PC-3 (cell line): ENCODE measurements at regions not wholly inside any gene's neighbourhood (a gene's known extent, or its start where the extent isn't known, plus 50 kb on each side); places are given as distances from the start of the nearest gene placed in this dataset.
"Not testable (repeated sequence)": the region's sequence is repeated elsewhere in the genome, so short reads cannot be mapped to it uniquely, and the experiment has no call there.

Experiments
- ATAC-seq: fragments of 200-7000 bp; cut with Tn5 transposase; 2 replicates; pipeline ENCODE4 v1.9.1; 2020; ENCODE audit warnings: mild to moderate bottlenecking, moderate library complexity
- BruUV-seq: library from RNA; stranded (reverse); fragments of 400-500 nt; replicated peaks from 2 replicates; lab custom pipeline; 2021; lab: Mats Ljungman, UMichigan
- CTCF ChIA-PET: fragments of 300-600 bp; sonication (Branson Sonifier 250); formaldehyde crosslinking; loops from one replicate; lab custom pipeline; 2022; ENCODE audit warnings: antibody characterized with exemption; lab: Charles Lee
- POLR2A ChIA-PET: fragments of 300-600 bp; sonication (Branson Sonifier 250); formaldehyde crosslinking; loops from one replicate; lab custom pipeline; 2022; ENCODE audit warnings: antibody characterized with exemption; ENCODE audit not compliant: unreplicated experiment; lab: Charles Lee
- DNase-seq: peaks from one replicate; pipeline ENCODE4 v3.0.0-alpha.2; 2015
- H2AFZ ChIP-seq: fragments of 300-600 bp; sonication (generic); 2 replicates; pipeline ENCODE4 v1.6.0; 2016; ENCODE audit warnings: antibody characterized with exemption, low read length
- H3F3A ChIP-seq: fragments of 300-600 bp; sonication (generic); one replicate; pipeline ENCODE4 v1.6.0; 2017; ENCODE audit warnings: antibody characterized with exemption, low read length, control low read depth, mild to moderate bottlenecking; ENCODE audit not compliant: unreplicated experiment
- H3K27ac ChIP-seq: fragments of 300-600 bp; sonication (generic); 2 replicates; pipeline ENCODE4 v1.5.1; 2016; ENCODE audit warnings: mild to moderate bottlenecking, low read length
- H3K27me3 ChIP-seq: fragments of 300-600 bp; sonication (generic); 2 replicates; pipeline ENCODE4 v1.6.1; 2016; ENCODE audit warnings: low read length, mixed read lengths
- H3K36me3 ChIP-seq: fragments of 300-600 bp; sonication (generic); 2 replicates; pipeline ENCODE4 v1.6.1; 2016; ENCODE audit warnings: low read depth, mixed run types, low read length, mixed read lengths
- H3K4me1 ChIP-seq: fragments of 300-600 bp; sonication (generic); 2 replicates; pipeline ENCODE4 v1.5.1; 2016; ENCODE audit warnings: low read length; ENCODE audit not compliant: insufficient read depth
- H3K4me2 ChIP-seq: fragments of 300-600 bp; sonication (generic); 2 replicates; pipeline ENCODE4 v1.6.0; 2016; ENCODE audit warnings: low read length
- H3K4me3 ChIP-seq: fragments of 300-600 bp; sonication (generic); 2 replicates; pipeline ENCODE4 v1.5.1; 2016; ENCODE audit warnings: mild to moderate bottlenecking, low read length, mixed read lengths
- H3K79me2 ChIP-seq: fragments of 300-600 bp; sonication (generic); 2 replicates; pipeline ENCODE4 v1.6.1; 2017; ENCODE audit warnings: low read length, mixed read lengths
- H3K9ac ChIP-seq: fragments of 300-600 bp; sonication (generic); 2 replicates; pipeline ENCODE4 v1.6.0; 2016; ENCODE audit warnings: mild to moderate bottlenecking, low read length
- H3K9me2 ChIP-seq: fragments of 300-600 bp; sonication (generic); replicated peaks from 2 replicates; pipeline ENCODE4 v1.6.1; 2016; ENCODE audit warnings: mixed run types, low read length, mixed read lengths
- H3K9me3 ChIP-seq: fragments of 300-600 bp; sonication (generic); 2 replicates; pipeline ENCODE4 v1.6.1; 2016; ENCODE audit warnings: low read length, mixed read lengths
- H4K20me1 ChIP-seq: fragments of 300-600 bp; sonication (generic); 2 replicates; pipeline ENCODE4 v1.6.1; 2016; ENCODE audit warnings: low read length, mixed read lengths
- CTCF ChIP-seq: fragments of 300-600 bp; sonication (generic); conservative IDR thresholded peaks from 2 replicates; pipeline ENCODE4 v1.5.1; 2017; ENCODE audit warnings: antibody characterized with exemption, low read depth, mild to moderate bottlenecking, low read length
- EZH2 ChIP-seq: fragments of 300-600 bp; sonication (generic); IDR thresholded peaks from one replicate; pipeline ENCODE4 v1.6.1; 2017; ENCODE audit warnings: antibody characterized with exemption, mild to moderate bottlenecking, low read length; ENCODE audit not compliant: unreplicated experiment
- EZH2phosphoT487 ChIP-seq: fragments of 300-600 bp; sonication (generic); IDR thresholded peaks from 2 replicates; pipeline ENCODE4 v1.6.1; 2018; ENCODE audit warnings: mild to moderate bottlenecking, antibody characterized with exemption, low read length, borderline replicate concordance
- intact Hi-C: fragments of 100-400 bp; cut with micrococcal nuclease; formaldehyde crosslinking; loops from 2 replicates; pipeline ENCODE4 v1.9.0; 2023

- CTCF ChIA-PET, H3F3A ChIP-seq: not testable (repeated sequence)
These were observed 83.9 kb downstream of the GEMIN8 start for GRCh38 chrX:13945787-13946186.

GRCh38 chrX:13940671-13941070 lies 89.0 kb downstream of the GEMIN8 start:
- BruUV-seq, result no TSS peak
- ATAC-seq, result no peak
- CTCF ChIA-PET, result no interaction called here

More at GRCh38 chrX:13945787-13946186, 83.9 kb downstream of the GEMIN8 start:
- H2AFZ ChIP-seq, H3K36me3 ChIP-seq, POLR2A ChIA-PET, ATAC-seq, H3K4me2 ChIP-seq, BruUV-seq, intact Hi-C loops, H3K79me2 ChIP-seq, H3K4me1 ChIP-seq, H3K9me3 ChIP-seq, H3K9me2 ChIP-seq, H3K9ac ChIP-seq, H3K27me3 ChIP-seq, H4K20me1 ChIP-seq, DNase-seq, H3K27ac ChIP-seq, H3K4me3 ChIP-seq: not testable (repeated sequence)

GRCh38 chrX:13939741-13940597 lies 89.7 kb downstream of the GEMIN8 start:
- POLR2A ChIA-PET, result no interaction called here
- BruUV-seq, result no TSS peak
- no peaks in the 10 kb centered on the region for H3K9me3 ChIP-seq
- no peak overlapping the region for H3K27ac ChIP-seq
- H3K9ac ChIP-seq, result no peak overlapping the region
- no peak for DNase-seq
- H3K4me2 ChIP-seq, result no peak overlapping the region
- H4K20me1 ChIP-seq, result no peaks in the 10 kb centered on the region
- peaks cover 11% of the 10 kb centered on the region; the same call in 1 of the 2 replicates for H3K27me3 ChIP-seq
- no peaks in the 10 kb centered on the region for H3K4me1 ChIP-seq
- no peaks in the 10 kb centered on the region for H3F3A ChIP-seq
- CTCF ChIA-PET, result no interaction called here
- H3K4me3 ChIP-seq, result no peak overlapping the region
- no peaks in the 10 kb centered on the region for H3K79me2 ChIP-seq
- H3K9me2 ChIP-seq, result no peaks in the 10 kb centered on the region
- no peaks in the 10 kb centered on the region for H3K36me3 ChIP-seq
- no peak overlapping the region for H2AFZ ChIP-seq
- intact Hi-C loops, result loop anchor here (10.0 kb wide), 1 partner anchor 185 kb away; no protein-coding TSS in a partner anchor
- TF ChIP-seq EZH2 (no peak), EZH2phosphoT487 (no peak), CTCF (no peak)
- ATAC-seq, result no peak

More at GRCh38 chrX:13940671-13941070, 89.0 kb downstream of the GEMIN8 start:
- H3K9ac ChIP-seq, result no peak overlapping the region
- no peaks in the 10 kb centered on the region for H3F3A ChIP-seq
- H3K79me2 ChIP-seq, result no peaks in the 10 kb centered on the region
- no peaks in the 10 kb centered on the region for H3K36me3 ChIP-seq
- no peak overlapping the region for H3K27ac ChIP-seq
- no peak overlapping the region for H3K4me3 ChIP-seq
- no peak overlapping the region for H2AFZ ChIP-seq
- no peak for DNase-seq
- POLR2A ChIA-PET, result interaction anchor here (0.6 kb wide), 1 partner anchor 89 kb away, joined by 3 read pairs; the partner anchor contains the start of gene GEMIN8
- intact Hi-C loops, result no loop called here
- H3K4me2 ChIP-seq, result no peak overlapping the region
- TF ChIP-seq EZH2 (no peak), EZH2phosphoT487 (no peak), CTCF (no peak)
- no peaks in the 10 kb centered on the region for H3K9me2 ChIP-seq
- peaks cover 11% of the 10 kb centered on the region; the same call in 1 of the 2 replicates for H3K27me3 ChIP-seq
- H3K4me1 ChIP-seq, result no peaks in the 10 kb centered on the region
- no peaks in the 10 kb centered on the region for H4K20me1 ChIP-seq
- no peaks in the 10 kb centered on the region for H3K9me3 ChIP-seq
